NCI-H1436 treated with DMSO at 0.1 percent for 48 hours (cell line): ENCODE measurements at regions not wholly inside any gene's neighbourhood (a gene's known extent, or its start where the extent isn't known, plus 50 kb on each side); places are given as distances from the start of the nearest gene placed in this dataset.

Experiments
- DNase-seq: peaks from one replicate; lab custom pipeline; 2025; lab: John Stamatoyannopoulos, UW

DNA sequence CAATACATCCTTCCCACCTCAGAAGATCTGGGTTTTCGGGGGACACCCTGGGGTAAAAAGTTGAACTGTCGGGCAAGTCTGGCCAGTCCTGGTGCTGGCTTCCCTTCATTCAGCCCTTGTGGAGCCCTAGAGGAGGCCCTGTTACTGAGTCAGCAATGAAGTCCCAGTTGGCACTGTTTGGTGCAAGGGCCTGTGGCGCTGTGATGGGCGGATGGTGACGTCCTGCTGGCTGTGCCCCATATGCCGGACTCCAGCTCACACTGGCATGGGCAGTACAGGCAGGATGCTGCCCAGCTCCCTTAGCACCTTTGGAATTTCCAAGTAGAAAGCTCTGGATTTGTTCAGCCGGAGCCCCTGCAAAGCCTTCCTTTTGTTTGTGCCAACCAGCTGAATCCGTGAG lies 186.2 kb upstream of the PMEPA1 start:
- no peak for DNase-seq

- no peak for DNase-seq
Observed at GRCh38 chr20:57895161-57895855, 185.5 kb upstream of the PMEPA1 start.

DNA sequence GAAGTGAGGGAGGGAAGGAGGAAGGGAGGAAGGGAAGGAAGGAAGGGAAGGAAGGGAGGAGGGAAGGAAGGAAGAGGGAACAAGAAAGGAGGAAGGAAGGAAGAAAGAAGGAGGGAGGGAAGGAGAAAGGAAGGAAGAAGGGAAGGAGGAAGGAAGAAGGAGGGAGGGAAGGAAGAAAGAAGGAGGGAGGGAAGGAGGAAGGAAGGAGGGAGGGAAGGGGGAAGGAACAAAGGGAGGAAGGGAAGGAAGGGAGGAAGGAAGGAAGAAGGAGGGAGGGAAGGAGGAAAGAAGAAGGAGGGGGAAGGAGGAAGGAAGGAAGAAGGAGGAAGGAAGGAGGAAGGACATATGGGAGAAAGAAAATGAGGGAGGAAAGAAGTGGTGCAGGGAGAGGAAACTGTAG lies 184.7 kb upstream of the PMEPA1 start:
- no peak for DNase-seq

GRCh38 chr20:57894096-57894495 lies 184.3 kb upstream of the PMEPA1 start:
- no peak for DNase-seq

GRCh38 chr20:57893366-57893999 lies 183.7 kb upstream of the PMEPA1 start:
- no peak for DNase-seq

GRCh38 chr20:57892471-57892870 lies 182.7 kb upstream of the PMEPA1 start:
- no peak for DNase-seq

- DNase-seq: no peak
Observed at GRCh38 chr20:57891014-57891413, 181.2 kb upstream of the PMEPA1 start.

DNA sequence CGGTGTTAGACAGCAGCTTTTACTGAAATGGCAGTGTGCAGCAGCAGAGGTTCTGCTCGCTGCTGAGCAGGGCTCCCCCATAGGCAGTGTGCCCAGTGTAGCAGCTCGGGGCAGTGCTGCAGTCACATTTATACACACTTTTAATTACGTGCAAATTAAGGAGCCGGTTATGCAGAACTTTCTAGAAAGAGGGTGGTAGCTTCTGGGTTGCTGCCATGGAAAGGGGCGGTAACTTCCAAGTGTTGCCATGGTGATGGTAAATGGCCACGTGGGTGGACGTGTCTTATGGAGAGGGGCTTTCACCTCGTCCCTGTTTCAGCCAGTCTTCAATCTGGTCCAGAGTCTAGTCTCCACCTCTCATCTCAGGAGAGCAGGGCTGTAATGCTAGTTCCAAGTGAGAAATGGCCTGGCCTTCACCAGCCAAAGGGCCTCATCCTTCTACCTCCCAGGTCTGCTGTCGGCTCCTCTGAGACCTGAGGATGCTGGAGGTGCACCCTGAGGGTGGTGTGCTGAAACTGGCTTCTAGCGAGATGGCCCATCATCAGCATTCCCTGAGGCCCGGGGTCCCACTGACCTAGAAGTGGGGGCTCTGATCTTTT lies 180.5 kb upstream of the PMEPA1 start:
- DNase-seq: no peak

- no peak for DNase-seq
Observed at GRCh38 chr20:57888591-57888990, 178.8 kb upstream of the PMEPA1 start.

DNA sequence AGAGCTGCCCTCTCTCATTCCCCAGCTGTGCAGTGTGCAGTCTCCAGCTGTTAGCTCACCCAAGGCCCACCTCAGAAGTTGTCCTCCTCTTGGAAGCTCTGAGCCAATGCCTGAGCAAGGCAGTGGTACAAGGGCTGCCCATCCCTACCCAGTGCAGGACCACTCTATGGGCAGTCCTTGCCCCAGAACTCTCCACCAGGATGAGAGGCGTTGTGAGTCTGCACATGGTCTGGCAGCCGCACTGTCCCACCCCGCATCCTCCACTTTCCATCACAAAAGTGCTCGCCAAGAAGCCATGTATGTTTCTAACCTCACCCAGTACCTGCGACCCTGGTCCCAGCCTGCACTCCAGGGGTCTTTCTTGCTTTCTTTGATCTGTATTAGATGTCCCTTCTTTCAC lies 175.1 kb upstream of the PMEPA1 start:
- no peak for DNase-seq

DNA sequence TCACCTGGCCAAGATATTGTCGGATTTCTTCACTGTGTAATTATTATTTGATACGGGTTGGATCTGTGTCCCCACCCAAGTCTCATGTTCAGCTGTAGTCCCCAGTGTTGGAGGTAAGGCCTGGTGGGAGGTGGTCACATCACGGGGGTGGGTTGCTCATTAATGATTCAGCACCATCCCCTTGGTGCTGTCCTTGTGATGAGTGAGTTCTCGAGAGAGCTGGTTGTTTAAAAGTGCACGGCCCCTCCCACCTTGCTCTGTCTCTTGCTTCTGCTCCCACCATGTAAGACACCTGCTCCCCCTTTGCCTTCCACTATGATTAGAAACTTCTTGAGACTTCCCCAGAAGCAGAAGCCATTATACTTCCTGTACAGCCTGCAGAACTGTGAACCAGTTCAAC lies 173.9 kb upstream of the PMEPA1 start:
- no peak for DNase-seq

DNA sequence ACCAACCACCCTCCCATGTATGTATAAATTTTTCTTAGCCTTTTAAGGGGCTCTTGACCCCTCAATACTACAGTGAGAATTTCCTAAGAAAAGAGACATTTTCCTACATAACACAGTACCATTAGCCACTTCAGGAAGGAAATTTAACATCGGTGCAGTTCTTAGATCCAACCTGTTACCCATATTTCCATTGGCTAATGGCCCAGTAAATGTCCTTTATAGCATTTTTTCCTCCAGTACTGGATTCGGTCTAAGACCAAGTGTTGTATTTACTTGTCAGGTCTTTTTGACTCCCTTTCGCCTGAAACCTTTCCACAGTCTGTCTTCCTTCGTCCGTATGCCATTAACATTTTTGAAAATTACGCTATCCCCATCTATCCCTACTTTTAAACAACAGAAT lies 173.4 kb upstream of the PMEPA1 start:
- DNase-seq: no peak

GRCh38 chr20:57882451-57883161 lies 172.8 kb upstream of the PMEPA1 start:
- no peak for DNase-seq

- no peak for DNase-seq
Observed at GRCh38 chr20:57881466-57882385, 171.9 kb upstream of the PMEPA1 start.

GRCh38 chr20:57880571-57880892 lies 170.7 kb upstream of the PMEPA1 start:
- DNase-seq: no peak

DNA sequence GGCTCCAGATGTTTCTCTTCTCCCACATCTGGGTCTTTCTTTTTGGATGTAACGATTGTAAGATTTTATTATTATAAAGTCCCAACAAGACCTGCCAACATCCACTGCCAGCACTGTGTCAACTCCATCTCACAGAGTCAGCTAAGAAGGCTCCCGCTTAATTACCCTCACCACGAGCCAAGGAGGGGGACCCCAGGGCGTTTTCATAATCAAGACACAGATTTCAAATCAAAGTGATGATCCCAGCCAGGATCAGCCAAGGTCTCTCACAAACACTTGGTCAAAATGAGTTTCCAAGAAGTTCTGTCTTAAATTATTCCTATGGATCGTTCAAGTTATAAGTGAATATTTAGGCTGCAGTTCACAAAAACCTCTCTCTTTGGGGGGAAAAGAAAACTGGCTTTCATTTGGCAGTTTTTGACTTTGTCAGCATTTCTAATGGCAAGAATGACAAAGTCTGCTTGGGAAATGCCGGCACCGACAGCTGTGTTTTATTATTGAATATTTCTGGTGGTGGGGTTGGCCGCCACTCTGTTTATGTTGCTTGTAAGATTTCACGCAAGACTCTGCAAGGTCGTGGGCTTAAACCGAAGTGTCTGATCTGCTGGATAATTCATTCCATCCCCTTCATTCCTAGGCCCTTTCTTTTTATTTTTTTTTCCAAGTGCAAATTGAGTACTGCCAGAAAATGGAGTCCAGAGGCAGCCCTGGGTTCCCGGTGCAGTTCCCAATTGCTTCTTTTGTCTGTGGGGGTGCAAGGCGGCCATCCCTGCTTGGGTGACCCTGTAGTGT lies 170.2 kb upstream of the PMEPA1 start:
- no peak for DNase-seq

DNA sequence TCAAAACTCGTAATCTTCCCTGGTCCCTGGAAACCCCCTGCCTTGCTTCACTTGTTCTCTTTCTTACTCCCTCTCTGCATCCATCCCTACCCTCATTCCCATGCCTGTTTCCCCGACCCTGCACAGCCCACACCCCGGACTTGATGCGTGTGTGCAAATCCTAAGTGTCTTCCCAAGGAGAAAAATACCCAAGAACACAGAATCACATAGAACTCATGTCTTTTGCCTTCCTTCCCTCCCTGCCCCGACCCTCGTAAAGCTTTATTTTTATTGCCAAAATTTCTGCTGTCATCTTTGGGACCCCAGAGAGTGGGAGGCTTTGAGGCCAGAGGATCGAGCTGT lies 169.6 kb upstream of the PMEPA1 start:
- DNase-seq: no peak

- DNase-seq: no peak
Observed at GRCh38 chr20:57878786-57879424, 169.1 kb upstream of the PMEPA1 start.

- DNase-seq: no peak
Observed at GRCh38 chr20:57877995-57878394, 168.2 kb upstream of the PMEPA1 start.

- DNase-seq: no peak
Observed at GRCh38 chr20:57877131-57877824, 167.5 kb upstream of the PMEPA1 start.
